Retinal pigment epithelial cell (primary cell): ENCODE measurements at regions not wholly inside any gene's neighbourhood (a gene's known extent, or its start where the extent isn't known, plus 50 kb on each side); places are given as distances from the start of the nearest gene placed in this dataset.

ENCODE experiments used
- DNase-seq: peaks from one replicate; pipeline ENCODE4 v3.0.0-alpha.2; 2010; ENCODE audit warnings: low read depth
- H3K4me3 ChIP-seq: 2 replicates; pipeline ENCODE4 v1.5.1; 2011; ENCODE audit warnings: mild to moderate bottlenecking, low read length, control low read depth, moderate library complexity
- CTCF ChIP-seq: conservative IDR thresholded peaks from 2 replicates; pipeline ENCODE4 v1.5.1; 2011; ENCODE audit warnings: low read depth, low read length, control low read depth, inconsistent platforms

GRCh38 chr13:44086389-44086788, 206.7 kb downstream of the LACC1 start:
- TF ChIP-seq CTCF: no peak
- no peak overlapping the region for H3K4me3 ChIP-seq
- no peak for DNase-seq

- no peak overlapping the region for H3K4me3 ChIP-seq
- no peak for DNase-seq
- no peak for TF ChIP-seq CTCF
Measured at GRCh38 chr13:44088411-44088810, 208.7 kb downstream of the LACC1 start.

- no peak for TF ChIP-seq CTCF
- no peak overlapping the region for H3K4me3 ChIP-seq
- DNase-seq: no peak
Measured at GRCh38 chr13:44088991-44089413, 209.3 kb downstream of the LACC1 start.

- no peak overlapping the region for H3K4me3 ChIP-seq
- no peak for DNase-seq
- TF ChIP-seq CTCF: no peak
Measured at GRCh38 chr13:44089452-44089851, 209.7 kb downstream of the LACC1 start.

- DNase-seq: no peak
- TF ChIP-seq CTCF: no peak
- H3K4me3 ChIP-seq: no peak overlapping the region
Measured at GRCh38 chr13:44092078-44092970, 212.6 kb downstream of the LACC1 start.

GRCh38 chr13:44093607-44094564, 214.2 kb downstream of the LACC1 start:
- no peak for TF ChIP-seq CTCF
- DNase-seq: no peak
- no peak overlapping the region for H3K4me3 ChIP-seq
